ACHN (cell line): ENCODE measurements at regions not wholly inside any gene's neighbourhood (a gene's known extent, or its start where the extent isn't known, plus 50 kb on each side); places are given as distances from the start of the nearest gene placed in this dataset.

Experiments
- DNase-seq: peaks from one replicate; pipeline ENCODE4 v3.0.0-alpha.2; 2015
- in situ Hi-C: cut with HindIII; loops from 2 replicates; pipeline ENCODE4 v1.10.0; 2017; ENCODE audit warnings: low sequenced_read_pairs, low pct_ligation_motif_present, low pct_unique_long_range_greater_than_20kb

DNA sequence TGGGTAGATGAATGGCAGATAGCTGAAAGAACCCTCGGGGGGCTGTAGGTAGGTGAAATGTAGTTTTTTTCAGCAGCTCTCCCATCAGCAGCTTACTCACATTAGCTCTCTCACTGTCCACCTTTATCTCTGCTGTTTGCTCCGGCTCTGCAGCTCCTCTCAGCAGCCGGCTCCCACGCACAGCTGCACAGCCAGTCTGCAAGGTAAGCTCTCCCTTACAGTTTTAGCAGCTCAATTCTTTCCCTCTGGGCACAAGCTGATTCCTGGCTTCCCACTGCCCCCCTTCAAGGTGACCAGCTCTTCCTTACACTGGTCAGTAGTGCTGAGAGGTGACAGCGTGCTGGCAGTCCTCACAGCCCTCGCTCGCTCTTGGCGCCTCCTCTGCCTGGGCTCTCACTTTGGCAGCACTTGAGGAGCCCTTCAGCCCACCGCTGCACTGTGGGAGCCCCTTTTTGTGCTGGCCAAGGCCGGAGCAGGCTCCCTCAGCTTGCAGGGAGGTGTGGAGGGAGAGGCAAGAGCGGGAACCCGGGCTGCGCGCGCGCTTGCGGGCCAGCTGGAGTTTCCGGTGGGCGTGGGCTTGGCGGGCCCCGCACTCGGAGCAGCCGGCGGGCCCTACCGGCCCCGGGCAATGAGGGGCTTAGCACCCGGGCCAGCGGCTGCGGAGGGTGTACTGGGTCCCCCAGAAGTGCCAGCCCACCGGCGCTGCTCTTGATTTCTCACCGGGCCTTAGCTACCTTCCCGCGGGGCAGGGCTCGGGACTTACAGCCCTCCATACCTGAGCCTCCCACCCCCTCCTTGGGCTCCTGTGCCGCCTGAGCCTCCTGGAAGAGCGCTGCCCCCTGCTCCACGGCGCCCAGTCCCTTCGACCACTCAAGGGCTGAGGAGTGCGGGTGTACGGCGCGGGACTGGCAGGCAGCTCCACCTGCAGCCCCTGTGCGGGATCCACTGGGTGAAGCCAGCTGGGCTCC lies 393.6 kb downstream of the CENPC start:
- in situ Hi-C loops, result no loop called here

DNA sequence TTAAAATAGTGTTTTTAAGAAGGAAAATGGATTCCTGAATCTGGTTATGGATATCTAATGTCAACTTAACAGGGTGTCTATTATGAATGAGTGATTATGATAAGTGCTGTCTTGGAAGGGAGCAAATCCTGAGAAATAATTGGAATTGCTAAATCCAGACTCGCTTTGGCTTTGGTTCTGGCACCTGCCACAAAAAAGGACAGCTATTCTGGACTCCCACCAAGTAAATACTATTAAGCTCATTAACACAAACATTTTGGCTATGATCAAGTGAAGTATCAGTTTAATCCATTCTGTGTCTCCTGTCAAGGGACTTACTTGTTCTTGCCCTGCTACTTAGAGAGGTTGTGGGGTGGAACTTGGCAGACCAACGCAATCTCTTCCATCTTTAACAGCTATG lies 403.7 kb downstream of the CENPC start:
- DNase-seq, result no peak

More for the DNA sequence above, 393.6 kb downstream of the CENPC start:
- no peak for DNase-seq

DNA sequence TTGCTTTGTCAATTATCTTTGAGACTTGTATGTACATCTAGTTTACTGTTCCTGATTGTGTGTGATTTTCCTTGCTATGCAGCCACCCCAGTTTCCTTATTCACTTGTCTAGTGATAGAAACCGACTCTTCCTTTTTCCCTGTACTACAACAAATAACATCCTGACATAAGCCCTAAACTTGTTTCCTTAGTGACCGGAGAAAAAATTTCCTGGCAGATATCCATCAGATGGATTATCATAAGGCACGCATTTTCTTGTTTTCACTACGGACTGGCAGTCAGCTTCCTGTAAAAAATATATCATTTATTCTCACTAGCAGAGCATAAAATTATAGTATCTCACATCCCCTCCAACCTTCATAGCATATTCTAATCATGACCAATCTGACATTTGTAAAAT lies 410.7 kb downstream of the CENPC start:
- no peak for DNase-seq
- in situ Hi-C loops, result no loop called here

More for the DNA sequence above, 403.7 kb downstream of the CENPC start:
- in situ Hi-C loops, result no loop called here

DNA sequence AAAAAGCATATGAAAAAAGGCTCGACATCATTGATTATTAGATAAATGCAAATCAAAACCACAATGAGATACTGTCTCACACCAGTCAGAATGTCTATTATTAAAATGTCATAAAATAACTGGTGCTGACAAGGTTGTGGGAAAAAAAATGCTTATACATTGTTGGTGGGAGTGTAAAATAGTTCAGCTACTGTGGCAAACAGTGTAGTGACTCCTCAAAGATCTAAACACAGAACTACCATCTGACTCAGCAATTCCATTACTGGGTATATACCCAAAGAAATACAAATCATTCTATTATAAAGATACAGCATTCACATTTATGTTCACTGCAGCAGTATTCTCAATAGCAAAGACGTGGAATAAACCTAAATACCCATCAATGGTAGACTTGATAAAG lies 412.1 kb downstream of the CENPC start:
- no peak for DNase-seq
- in situ Hi-C loops, result no loop called here

DNA sequence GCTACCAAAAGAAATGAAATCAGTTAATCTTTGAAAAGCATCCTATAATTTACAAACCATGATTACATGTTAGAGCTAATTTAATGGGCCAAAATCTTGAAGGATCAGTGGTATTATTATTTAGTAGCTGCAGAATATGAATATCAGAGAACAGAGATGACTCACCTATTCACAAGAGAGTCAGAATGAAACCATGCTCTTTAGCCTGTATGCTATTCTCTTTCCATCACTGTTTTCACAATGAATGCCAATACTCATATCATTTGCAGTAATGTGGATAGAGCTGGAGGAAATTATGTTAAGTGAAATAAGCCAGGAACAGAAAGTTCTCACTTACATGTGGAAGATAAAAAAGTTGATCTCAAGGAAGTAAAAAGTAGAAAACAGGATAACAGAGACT lies 414.1 kb downstream of the CENPC start:
- in situ Hi-C loops, result no loop called here
- no peak for DNase-seq

DNA sequence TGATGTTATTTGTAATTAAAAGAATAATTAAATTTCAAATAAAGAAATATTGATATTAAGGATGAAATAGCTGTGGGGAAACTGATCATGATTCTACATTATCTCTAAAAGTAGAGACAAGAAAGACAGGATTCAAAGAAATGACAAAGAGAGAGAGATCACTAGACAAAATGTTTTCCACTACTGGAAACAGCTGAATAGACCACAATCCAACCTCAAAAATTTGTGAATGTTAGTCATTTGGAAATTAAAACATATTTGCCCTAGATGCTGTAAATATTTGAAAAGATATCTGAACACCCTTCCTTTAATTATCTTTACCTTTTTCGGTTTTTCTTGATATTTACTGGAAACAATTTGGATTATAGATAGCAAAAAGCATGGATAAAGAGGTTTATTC lies 414.9 kb downstream of the CENPC start:
- DNase-seq, result no peak
- in situ Hi-C loops, result no loop called here

DNA sequence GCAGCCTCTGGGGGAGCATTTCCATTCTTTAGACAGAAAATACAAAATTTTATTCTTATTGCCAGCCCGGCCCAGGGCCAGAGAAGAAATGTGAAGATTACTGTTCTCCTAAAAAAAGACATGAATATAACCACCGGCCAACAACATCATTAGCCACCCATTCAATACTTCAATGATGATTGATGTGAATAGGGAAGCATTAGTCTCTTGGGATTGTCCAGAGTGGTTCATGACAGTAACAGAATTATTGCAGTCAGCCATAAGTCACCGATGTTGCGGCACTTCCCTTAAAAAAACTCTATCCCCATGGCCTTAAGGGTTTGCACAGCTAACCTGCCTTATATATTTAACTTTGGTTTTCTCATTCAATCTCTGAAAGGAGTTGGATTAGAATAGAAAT lies 418.7 kb downstream of the CENPC start:
- in situ Hi-C loops, result no loop called here
- DNase-seq, result no peak

DNA sequence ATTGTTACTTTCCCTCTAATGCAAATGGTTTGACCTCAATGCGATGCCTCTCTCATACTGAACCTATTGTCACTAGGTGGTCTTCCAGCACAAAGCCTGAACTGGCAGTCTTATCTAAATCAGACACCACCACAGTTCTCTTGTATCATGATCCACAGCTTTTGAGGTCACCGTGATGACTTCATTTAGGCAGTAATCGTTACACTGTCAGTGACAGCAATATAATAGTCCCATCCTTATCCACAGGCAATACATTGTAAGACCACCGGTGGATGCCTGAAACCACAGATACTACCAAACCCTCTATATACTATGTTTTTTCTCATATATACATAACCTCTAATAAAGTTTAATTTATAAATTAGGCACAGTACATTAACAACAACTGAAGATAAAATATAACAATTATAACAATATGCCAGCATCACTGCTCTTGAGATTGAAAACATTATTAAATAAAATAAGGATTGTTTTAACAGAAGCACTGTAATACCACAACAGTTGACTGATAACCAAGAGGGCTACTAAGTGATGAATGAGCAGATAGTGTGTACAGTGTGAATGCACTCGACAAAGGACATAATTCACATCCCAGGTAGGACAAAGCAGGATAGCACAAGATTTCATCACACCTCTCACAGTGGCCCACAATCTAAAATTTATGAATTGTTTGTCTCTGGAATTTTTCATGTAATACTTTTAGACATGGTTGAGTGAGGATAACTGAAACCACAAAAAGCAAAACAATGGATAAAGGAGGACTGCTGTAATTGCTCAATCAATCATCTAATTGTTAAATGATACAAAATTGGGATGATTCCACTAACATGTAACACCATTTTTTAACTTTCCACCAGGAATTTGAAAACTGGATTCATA lies 419.4 kb downstream of the CENPC start:
- in situ Hi-C loops, result no loop called here

DNA sequence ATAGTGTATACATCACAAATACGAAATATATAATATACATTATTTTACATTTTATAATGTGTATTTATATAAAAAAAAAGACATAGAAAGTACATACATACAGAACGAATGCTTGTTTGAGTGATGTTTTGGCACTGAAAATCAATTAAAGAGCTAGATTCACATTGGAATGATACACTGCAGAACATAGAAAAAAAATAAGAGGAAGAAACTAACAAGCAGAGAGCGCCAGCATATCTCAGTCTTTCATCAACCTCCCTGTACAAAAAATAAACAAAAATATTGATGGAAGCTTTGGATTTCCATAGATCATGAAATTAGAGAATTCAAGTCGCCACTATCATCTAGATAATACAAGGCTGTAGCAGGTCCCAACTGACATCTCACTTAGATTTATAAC lies 420.6 kb downstream of the CENPC start:
- in situ Hi-C loops, result no loop called here
- DNase-seq, result no peak

More for the DNA sequence above, 419.4 kb downstream of the CENPC start:
- DNase-seq, result no peak

DNA sequence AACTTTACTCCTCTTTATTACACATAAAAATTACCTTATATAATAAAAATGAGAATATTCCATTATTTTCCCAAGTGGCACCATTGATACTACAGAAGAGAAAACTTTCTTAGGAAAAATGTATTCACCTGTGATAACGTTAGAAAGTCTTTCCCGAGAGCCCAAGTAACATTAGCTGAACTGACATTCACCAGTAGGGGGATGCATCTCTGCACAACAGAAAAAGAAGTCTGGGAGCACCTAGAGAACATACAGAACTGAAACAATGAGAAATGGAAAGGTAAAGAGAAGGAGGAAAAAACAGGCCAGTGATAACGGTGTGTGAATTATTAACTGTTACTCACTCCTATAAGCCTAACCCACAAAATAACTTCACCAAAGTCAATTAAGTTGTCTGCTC lies 423.3 kb downstream of the CENPC start:
- in situ Hi-C loops, result no loop called here
- peak; percentile 36 for DNase-seq

DNA sequence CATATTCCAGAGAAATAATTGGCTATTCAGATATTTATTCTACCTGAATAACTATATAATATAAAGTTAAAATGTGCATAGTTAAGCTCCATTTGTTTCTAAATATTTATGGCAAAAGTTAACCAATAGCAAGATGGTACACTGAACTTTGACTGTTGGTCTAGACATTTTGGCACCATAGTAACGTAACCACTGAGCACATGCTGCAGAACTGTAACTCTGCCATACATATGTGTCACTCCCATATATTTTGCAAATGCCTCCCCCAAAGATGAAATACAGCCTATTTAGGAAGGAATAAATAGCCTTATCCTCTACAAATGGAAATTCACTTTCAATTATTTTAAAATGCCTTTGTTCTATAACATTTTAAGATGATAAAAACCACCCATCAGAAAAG lies 424.9 kb downstream of the CENPC start:
- in situ Hi-C loops, result no loop called here
- no peak for DNase-seq

DNA sequence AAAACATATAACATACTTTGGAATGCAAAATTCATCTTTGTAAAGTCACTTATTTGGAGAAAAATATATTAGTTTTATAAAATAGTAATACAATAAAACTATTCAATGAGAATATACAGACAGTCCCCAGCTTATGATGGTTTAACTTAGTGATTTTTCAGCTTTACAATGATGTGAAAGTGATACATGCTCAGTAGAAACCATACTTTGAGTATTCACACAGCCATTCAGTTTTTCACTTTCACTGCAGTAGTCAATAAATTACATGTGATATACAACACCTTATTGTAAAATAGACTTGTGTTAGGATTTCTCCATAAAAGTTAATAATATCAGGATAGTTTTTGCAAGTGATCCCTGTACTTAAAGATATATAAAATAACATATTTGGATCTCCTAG lies 436.0 kb downstream of the CENPC start:
- in situ Hi-C loops, result no loop called here
- DNase-seq, result no peak

DNA sequence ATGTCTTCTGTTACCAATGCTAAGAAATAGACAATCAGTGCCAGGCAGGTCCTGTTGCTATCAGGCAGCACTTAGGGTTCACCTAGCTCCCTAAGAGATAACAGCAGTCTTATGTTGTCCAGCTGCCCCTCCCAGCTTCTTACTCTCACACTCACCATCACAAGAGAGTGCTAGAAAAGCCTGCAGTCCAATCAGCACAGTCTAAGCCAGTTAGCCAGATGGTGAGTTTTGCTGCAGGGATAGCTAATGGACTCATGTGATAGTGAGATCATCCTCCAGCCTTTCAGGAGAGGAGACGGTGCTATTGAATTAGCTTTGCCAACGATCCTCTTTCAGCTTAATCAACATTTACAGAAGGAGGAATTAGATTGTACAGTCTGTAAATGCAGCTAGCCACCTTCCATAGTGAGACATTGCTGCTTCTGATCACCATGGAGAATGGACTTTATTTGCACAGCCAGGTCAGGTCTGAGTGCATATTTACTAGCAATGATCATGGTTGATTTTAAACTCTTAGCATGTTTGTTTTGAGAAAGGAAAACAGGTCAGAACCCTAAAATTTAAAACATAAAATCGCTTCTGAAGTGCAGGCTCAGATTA lies 438.3 kb downstream of the CENPC start:
- in situ Hi-C loops, result no loop called here
- no peak for DNase-seq

DNA sequence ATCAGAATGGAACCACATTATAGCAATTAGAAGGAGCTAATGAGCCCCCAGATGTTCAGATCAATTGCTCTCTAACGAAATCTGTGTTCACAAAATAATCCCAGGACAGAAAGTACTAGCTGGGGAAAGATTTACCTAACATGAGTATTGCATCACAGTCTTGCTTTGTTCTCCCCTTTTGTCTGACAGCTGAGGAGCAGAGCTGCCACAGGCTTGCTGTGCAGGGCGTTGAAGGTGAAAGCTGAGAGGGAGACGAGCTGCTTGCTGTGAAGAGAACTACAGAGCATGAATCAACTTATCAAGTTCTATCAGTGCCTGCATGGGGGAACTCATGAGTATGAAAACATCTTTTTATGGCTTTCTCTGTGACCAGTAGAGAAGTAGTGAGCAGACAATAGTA lies 441.2 kb downstream of the CENPC start:
- in situ Hi-C loops, result no loop called here
- no peak for DNase-seq

DNA sequence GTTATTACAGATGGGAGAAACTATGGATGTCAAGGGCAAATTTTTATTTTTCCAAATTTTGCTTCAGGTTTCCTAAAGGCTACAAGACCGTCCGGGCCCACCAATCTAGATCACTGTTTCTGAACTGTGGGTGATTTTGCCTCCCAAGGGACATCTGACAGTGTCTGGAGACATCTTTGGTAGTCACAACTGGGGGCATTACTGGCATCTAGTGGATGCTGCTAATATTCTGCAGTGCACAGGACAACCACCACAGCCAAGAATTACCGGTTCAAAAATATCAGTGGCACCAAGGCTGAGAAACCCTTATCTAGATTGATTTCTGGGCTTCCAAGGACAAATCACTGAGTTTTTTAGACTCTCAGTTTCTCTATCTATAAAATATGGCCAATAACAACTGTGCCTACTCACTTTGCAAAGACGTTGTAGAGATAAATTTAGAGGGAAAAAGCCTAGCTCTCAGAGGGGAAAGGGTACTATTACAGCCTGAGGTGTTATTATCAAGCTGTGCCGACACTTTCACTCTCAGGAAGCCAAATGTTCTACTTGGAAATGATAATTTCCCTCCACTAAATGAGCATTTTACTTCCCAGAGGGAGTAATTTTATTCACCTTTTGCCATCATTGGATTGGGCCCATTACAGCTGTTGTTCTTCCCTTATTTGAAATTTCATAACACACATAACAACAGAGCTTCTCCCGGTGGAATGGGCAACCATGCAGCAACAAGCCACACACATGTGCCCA lies 442.1 kb downstream of the CENPC start:
- in situ Hi-C loops, result no loop called here
- no peak for DNase-seq

DNA sequence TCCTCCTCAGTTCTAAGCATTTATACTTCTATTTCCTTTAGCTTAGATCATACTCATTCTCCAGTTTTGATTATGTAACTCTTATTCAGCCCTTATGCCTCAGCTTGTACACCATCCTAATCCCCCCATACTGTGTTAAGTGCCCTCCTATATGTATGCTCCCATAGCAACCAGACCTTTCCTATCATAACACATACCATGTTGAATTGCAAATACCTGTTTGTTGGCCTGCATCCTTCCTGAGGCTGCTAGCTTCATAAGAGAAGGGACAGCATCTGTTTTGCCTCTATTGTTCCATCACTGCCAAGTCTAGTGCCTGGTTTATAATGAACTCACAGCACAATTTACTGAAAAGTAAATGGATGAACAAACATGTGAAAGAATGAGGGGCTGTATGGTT lies 443.7 kb downstream of the CENPC start:
- DNase-seq, result no peak
- in situ Hi-C loops, result no loop called here

DNA sequence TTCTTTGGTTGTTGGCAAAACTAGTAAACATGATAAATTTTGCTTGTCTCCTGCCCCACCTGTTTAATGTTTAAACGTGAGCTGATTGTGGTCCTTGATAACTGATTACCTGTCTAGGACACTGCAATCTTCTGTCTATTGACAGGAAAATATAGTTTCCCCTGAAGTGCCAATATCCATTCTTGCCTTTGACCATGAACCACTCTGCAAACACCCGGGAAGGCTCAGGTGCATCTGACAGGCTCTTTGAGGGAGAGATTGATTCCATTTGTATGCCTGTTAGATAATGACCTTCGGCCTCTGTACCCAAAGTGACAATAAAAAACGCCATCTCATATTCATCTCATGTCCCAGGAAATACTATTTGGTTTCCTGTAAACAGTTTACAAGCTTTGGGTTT lies 453.0 kb downstream of the CENPC start:
- in situ Hi-C loops, result no loop called here

DNA sequence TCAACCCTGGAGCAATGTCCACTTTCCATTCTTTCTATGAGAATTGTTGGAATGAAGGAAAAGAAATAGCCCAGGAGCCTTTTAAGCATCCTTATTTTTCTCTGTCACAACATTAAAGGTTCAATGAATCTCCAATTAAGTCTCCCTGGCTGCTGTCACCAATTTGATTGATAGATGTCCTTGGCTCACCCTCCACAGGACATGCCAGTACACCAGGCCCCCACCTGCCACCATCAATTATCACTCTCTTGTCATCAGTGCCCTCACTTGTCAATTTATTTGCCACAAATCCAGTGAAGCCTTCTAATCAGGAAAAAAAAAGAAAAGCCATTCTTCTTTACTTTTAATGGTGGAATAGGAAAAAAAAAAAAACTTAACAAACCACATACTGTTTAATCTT lies 453.6 kb downstream of the CENPC start:
- in situ Hi-C loops, result no loop called here

More for the DNA sequence above, 453.0 kb downstream of the CENPC start:
- no peak for DNase-seq

More for the DNA sequence above, 453.6 kb downstream of the CENPC start:
- no peak for DNase-seq
